Tongue (tissue), 1 donor: ENCODE measurements at regions not wholly inside any gene's neighbourhood (a gene's known extent, or its start where the extent isn't known, plus 50 kb on each side); places are given as distances from the start of the nearest gene placed in this dataset.
A peak's percentile ranks its signal among the peaks of the same experiment; 100 is the strongest.
"Not testable (repeated sequence)": the region's sequence is repeated elsewhere in the genome, so short reads cannot be mapped to it uniquely, and the experiment has no call there.

Experiments used
- DNase-seq: peaks from one replicate; pipeline ENCODE4 v3.0.0-alpha.2; 2015

- no peak for DNase-seq
Measured at GRCh38 chr1:38500891-38501290, 358.7 kb downstream of the RRAGC start.

DNA sequence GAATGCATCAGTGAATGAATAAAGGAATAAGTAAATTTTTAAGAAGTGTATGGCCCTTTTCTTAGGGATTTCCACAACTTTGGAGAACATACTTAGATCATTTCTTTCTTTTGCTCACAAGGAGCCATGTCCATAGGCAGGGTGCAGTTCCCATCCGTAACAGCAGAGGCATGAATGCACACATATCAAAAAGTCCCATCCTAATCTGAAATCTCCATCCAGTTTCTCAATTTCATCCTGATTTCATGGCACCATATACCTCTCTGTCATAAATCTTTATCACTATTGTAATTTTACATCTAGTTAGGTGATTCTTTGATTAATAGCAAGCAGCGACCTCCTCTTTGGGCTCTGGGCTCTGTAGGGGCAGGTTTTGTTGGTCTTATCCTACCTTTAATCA is 359.2 kb downstream of the RRAGC start:
- DNase-seq: peak; percentile 18

DNA sequence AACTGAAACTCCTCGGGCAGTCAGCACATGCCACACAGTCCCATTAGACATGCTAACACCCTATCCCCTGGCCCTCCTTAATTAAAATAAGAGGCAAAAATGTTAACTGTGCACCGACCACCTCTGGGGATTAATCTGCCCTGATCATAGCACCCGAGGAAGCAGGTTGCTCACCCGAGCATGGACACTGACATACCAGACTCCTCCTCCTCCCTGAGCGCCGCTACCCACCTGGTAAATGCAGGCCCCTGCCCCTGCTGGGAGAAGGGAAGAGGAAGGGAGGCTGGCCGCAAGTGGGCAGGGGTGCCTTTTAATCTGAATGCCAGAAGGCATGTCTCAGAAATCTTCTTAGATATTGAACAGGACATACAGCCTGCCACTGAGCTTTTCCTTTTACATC is 360.9 kb downstream of the RRAGC start:
- no peak for DNase-seq

DNA sequence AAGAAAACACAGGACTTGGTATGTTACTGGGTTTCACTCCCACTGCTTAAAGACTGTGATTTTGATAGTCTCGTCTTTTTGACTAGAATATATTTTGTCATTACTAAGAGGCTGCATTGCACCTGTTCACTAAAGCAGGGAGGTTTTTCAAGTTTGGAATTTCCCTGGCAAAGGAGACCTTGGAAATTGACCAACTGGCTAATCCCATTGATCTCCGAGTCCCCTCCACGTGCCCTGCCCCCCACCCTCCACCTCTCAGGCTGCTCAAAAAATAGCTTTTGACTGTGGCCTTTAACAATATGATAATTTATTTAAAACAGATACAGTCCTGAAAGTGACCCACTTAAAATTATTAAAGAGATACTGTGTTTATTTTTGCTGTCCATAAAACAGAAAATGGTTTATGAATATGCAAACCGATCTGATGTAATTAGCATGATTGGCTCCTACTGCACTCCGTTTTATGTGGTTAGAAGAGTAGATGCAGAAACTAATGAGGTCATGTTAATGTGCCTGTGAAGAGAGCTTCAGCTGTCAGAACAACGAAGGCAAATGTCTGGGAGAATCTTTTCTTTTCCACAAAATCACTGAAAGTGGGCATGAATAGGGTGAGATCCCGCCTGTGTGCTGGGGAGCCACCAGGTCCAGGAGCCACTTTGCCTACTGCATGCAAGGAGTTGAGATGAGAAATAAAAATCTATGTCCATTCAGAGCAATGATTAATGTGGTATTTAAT is 361.5 kb downstream of the RRAGC start:
- DNase-seq: peak; percentile 70

DNA sequence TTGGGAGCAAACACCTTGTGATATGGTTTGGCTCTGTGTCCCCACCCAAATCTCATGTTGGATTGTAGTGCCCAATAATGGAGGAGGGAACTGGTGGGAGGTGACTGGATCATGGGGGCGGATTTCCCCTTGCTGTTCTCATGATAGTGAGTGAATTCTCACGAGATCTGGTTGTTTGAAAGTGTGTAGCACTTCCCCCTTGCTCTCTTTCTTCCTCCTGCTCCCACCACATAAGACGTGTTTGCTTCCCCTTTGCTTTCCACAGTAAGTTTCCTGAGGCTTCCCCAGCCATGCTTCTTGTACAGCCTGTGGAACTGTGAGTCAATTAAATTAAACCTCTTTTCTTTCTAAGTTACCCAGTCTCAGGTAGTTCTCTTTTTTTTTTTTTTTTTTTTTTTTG is 366.3 kb downstream of the RRAGC start:
- DNase-seq: not testable (repeated sequence)

DNA sequence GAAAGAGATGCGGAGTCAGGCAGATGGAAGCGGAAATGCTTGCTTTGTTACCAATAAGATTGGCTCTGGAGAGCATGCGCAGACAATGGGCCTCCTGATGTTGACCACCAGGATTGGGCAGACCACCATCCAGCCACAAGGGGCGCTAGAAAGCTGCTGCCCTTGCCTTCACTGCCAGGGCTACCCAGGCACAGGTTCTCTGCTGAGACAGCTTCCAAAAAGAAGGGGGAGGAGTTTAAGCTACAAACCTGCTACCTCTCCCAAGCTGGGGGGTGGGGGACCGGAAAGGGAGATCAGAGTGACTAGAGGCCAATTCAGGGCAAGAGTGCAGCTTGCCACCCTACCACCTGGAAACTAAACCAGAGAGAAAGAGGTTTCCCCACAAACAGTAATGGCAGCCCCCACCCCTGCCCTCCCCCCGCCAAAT is 369.7 kb downstream of the RRAGC start:
- DNase-seq: peak; percentile 13

DNA sequence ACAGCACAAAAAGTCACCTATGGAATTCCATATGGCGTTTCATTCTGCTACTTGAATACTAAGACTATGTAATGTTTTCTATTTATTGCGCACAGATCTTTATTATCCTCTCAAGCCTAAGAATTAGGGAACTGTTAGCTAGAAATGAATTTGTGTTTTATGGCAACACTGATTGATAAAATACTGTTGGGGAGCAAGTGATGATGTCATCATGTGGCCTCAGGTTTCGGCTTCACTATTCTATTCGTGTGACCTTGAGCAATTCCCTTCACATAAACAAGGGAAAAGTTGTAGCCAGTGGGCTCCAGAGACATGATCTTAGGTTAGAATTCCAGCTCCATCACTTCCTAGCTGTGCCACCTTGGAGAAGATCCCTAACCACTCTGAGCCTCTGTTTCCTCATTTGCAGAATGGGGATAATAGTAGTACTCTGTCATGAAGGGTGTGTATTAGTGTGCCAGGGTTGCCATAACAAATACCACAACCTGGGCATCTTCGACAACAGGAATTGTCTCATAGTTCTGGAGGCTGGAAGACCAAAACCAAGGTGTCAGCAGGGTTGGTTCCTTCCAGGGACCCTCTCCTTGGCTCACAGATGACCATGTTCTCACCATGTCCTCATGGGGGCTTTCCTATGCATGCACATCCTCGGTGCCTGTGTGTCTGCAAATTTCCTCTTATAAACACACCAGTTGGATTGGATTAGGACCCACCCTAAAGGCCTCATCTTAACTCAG is 371.2 kb downstream of the RRAGC start:
- no peak for DNase-seq

- no peak for DNase-seq
Measured at GRCh38 chr1:38487396-38487795, 372.2 kb downstream of the RRAGC start.

- DNase-seq: no peak
Measured at GRCh38 chr1:38486085-38486484, 373.5 kb downstream of the RRAGC start.

DNA sequence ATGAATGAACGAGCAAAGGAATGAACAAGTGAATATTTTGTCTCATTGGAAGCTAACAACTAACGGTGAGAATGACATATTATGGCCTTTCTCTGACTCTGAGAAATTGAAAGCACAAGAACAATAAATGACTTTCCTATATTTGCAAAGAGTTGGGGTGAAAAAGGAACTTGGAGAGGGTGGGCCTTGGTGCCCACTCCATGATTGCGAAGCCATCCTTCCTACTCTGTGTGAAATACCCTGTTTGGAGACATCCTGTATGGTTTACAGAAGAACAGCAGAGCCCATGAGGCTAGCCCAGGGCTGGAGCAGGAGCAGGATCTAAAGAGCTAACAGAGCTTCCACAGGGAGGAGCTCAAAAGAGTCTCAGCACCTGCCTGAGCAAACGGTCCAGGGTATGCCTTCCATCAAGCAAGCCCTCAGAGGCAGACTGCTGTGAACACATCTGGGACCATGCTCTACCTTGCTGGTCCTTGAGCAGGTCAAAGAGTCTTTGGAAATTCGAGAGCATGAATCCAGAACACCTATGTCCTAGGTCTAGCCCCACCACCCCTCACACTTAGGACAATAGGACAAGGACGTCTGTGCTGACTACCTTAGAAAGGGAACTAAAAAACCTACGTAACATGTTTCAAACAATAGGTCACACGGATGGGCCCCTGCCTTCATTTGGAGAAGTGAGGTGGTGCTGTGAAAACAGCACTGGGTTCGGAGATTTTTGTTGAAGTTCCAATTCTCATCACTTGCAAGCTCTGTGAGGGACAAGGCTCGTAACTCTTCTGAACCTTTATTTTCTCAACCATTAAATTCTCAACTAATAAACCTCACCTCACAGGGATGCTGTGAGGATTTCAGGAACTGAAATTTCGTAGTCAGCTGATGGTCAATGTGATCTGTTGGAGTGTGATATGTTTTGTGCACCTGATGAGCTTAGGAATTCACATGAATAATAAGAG is 377.4 kb downstream of the RRAGC start:
- no peak for DNase-seq

DNA sequence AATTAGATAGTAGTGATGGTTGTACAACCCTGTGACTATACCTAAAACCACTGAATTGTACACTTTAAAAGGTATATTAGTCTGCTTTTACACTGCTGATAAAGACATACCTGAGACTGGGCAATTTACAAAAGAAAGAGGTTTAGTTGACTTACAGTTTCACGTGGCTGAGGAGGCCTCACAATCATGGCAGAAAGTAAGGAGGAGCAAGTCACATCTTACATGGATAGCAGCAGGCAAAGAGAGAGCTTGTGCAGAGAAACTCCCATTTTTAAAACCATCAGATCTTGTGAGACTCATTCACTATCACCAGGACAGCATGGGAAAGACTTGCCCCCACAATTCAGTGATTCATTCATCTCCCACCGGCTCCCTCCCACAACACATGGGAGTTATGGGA is 379.9 kb downstream of the RRAGC start:
- DNase-seq: not testable (repeated sequence)

DNA sequence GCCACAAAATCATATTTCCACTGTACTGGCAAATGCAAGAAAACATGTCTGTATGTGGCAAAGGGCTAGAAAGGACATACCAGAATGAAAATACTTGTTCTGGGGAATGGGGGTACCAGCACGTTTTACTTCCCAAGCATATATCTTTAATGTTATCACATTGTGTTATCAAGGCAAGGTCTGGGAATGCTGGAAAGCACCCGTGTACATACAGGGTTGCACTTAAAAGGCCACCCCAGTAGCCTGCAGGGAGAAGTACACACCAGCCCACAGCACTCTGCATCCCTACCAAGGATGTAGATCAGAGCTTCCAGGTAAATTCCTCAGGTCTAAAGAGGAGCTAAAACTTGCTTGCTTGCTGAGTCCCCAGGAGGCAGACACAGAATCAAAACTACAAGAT is 381.8 kb downstream of the RRAGC start:
- DNase-seq: no peak

- no peak for DNase-seq
Measured at GRCh38 chr1:38476850-38477178, 382.8 kb downstream of the RRAGC start.

DNA sequence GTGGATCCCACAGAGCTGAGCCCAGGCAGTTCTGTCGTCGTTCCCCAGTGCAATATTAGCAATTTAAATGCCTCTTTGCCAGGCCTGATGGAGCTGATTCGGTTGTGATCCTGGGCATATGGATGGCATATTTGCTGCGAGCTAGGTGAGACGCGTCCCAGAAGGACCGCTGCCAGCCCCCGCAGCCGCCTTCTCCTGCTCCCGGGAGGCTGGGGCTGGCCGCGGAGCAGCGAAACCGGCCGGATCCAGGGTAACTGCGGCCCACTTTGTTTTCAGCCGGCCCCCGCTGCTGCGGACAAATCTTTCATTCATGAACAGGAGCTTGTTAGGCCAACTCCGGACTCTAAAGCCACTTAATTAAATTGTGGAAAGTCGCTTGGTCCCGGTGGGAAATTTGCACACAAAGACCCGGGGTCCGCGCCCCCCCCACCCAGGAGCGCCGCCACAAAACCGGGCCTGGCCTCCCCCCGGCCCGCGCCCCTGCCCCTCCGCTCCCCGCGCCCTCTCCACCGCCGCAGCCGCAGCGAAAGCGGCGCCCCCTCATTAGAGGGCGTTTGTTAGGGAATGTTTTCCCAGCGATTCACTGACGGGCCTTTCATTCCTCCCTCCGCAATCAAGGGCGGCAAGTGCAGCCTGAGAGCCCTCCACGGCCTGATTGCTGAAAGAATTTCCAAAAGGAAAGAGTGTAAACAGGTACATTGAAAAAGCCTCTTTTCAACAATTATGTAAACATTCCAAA is 383.3 kb downstream of the RRAGC start:
- DNase-seq: peak; percentile 32

GRCh38 chr1:38475624-38476005 is 384.0 kb downstream of the RRAGC start:
- DNase-seq: no peak

GRCh38 chr1:38474738-38475623 is 384.6 kb downstream of the RRAGC start:
- peak; percentile 48 for DNase-seq

DNA sequence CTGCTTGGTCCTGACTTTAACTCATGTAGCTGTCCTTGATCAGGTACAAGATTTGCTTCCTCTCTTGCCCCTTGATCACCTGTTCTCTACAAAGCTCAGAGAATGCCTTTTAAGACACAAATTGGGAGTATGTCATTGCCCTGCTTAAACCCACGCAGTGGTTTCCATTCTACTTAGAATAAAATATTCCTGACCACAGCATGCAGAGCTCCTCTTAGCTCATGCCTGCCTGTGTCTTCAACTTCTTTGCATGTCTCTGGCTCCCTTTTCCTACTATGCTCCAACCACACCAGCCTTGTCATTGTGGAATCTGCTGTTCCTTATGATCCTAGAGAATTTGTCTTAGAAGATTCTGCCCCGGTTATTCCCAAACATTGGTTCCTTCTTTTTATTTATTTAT is 393.1 kb downstream of the RRAGC start:
- DNase-seq: no peak

- DNase-seq: no peak
Measured at GRCh38 chr1:38465460-38465859, 394.1 kb downstream of the RRAGC start.

DNA sequence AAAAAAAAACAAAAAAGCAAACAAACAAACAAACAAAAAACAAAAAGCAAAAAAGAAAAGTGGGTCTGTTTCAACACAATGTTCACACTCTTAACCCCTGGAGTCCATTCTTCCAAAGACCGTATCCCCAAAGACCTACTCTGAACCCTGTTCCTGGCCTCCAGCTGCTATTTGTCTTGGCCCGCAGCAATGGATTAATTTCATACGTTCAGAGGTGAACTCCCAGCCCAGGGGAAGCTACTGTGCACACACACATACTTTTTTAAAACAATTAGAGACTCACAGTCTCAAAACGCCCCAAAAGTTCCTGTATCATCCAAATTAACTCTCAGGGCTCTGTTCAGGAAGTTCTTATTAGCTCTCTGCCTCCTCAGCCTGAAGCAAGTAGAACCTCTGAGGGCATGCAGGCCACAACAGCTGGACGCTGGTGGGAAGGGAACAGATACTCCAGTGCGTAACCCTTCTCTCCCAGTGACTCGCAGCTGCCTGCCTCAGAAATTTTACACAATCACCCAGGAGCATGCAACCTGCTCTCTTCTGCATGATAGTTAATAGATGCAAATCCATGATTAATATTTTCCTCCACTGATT is 395.4 kb downstream of the RRAGC start:
- peak; percentile 81 for DNase-seq

- DNase-seq: no peak
Measured at GRCh38 chr1:38463074-38463473, 396.5 kb downstream of the RRAGC start.

- DNase-seq: no peak
Measured at GRCh38 chr1:38456531-38456876, 403.1 kb downstream of the RRAGC start.
